HG03342 (cell line): ENCODE measurements at regions not wholly inside any gene's neighbourhood (a gene's known extent, or its start where the extent isn't known, plus 50 kb on each side); places are given as distances from the start of the nearest gene placed in this dataset.
"Not testable (repeated sequence)": the region's sequence is repeated elsewhere in the genome, so short reads cannot be mapped to it uniquely, and the experiment has no call there.

Source experiments
- ATAC-seq: cut with Tn5 transposase; IDR thresholded peaks from one replicate; pipeline ENCODE4 v1.9.1; 2021; ENCODE audit warnings: mild to moderate bottlenecking, moderate library complexity; ENCODE audit not compliant: unreplicated experiment

GRCh38 chr5:16304846-16305245 is 125.3 kb upstream of the MARCHF11 start:
- ATAC-seq, result no peak

GRCh38 chr5:16296946-16297345 is 117.4 kb upstream of the MARCHF11 start:
- no peak for ATAC-seq

DNA sequence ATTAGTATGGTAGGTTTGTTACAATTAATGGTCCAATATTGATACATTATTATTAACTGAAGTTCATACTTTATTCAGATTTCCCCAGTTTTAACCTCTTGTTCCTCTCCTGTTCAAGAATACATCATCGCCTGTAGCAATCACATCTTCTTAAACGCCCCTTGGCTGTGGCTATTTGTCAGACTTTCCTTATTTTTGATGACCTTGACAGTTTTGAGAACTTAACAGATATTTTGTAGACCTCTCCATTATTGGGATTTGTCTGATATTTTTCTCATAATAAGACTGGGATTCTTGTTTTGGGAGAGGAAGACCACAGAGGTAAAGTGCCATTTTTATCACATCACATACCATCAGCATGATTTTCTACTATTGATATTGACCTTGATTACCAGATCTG is 112.3 kb upstream of the MARCHF11 start:
- ATAC-seq, result no peak

DNA sequence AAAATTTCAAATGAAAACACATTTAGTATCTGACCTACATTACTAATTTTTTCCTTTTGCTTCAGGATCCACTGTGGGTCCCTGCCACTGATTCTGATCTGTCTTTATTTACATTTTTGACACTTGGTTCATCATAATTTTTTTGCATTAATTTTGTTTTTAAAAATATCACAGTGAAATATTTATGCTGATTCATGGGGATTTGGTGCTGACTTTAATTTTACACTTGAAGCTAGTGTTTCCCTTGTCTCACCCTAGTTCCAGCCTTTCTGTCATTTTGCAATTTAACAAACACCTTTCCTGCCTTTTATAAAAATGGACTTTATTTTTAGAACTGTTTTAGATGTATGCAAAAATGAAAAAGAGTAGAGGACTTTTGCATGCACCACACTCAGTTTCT is 111.9 kb upstream of the MARCHF11 start:
- no peak for ATAC-seq

- ATAC-seq, result no peak
Observed at GRCh38 chr5:16283791-16284190, 104.2 kb upstream of the MARCHF11 start.

DNA sequence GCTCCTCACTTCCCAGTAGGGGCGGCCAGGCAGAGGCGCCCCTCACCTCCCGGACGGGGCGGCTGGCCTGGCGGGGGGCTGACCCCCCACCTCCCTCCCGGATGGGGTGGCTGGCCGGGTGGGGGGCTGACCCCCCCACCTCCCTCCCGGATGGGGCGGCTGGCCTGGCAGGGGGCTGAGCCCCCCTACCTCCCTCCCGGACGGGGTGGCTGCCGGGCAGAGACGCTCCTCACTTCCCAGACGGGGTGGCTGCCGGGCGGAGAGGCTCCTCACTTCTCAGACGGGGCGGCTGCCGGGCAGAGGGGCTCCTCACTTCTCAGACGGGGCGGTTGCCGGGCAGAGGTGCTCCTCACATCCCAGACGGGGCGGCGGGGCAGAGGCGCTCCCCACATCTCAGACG is 97.3 kb upstream of the MARCHF11 start:
- not testable (repeated sequence) for ATAC-seq

DNA sequence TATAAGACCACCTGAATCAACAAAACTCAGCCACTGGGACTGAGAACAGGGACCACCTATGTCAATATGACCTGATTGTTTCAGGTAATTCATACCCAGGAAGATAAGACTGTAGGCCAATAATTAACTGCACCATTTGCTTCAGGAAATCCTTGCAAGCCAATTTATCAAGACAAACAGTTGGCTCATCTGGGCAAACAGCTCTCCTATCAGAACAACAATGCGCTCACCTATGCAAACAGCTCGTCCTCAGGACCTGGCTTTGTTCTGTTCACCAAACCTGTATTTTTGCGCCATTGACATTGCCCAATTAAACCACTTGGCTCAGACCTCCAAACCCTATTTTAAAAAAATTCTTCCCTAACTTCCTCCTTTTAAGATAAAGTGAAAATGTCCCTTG is 92.3 kb upstream of the MARCHF11 start:
- no peak for ATAC-seq

GRCh38 chr5:16265141-16265540 is 85.5 kb upstream of the MARCHF11 start:
- no peak for ATAC-seq

DNA sequence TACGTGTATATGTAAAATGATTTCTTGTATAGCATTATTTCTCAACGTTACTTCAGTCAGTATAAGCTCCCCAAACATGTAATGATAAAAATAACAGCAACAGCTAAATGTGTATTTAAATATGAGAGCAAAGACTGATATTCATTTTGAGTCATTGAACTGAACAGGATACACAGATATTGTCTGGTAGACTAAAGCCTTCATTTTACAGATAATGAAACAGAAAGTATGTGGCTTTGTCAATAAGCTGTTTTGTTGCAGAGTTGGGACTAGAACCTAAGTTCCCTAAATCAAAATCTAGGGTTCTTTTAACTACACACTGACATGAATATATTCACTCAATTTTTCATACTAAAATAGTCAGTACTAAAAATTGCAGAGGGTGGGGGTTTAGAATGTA is 80.4 kb upstream of the MARCHF11 start:
- ATAC-seq, result no peak

GRCh38 chr5:16253856-16254255 is 74.3 kb upstream of the MARCHF11 start:
- ATAC-seq, result no peak

DNA sequence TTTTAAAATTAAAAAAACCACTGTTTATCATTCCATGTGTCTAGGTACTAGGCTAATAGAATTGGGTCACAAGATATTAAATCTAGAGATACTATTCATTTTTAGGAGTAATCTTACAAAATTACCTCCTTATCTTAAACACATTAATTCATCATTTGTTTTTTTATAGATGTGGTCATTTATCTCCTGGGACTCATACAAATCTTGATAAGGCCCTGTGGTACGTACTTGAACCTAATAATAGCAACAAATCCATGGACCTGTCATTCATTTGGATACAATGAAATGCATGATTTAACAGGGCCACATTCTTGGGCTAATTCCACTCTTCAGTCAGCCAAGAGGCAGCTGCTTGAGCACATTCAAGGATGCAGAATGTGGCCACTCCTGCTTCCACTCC is 66.4 kb upstream of the MARCHF11 start:
- no peak for ATAC-seq

DNA sequence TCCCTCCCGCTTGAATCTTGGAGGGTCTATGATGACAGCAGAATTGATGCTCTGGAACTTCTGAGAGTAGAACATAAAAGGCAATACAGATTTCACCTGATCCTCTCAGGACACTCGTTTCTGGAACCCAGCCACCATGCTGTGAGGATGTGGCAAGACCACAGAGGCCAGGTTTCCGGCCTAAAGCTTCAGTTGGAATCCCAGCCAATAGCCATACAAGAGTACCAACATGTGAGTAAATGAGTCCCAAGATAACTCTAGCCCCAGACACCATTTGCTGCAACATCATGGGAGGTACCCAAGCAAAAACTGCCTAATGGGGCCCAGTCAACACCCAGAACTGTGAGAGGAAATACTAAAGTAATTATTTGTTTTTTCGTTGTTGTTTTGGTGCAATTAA is 65.7 kb upstream of the MARCHF11 start:
- ATAC-seq, result no peak

DNA sequence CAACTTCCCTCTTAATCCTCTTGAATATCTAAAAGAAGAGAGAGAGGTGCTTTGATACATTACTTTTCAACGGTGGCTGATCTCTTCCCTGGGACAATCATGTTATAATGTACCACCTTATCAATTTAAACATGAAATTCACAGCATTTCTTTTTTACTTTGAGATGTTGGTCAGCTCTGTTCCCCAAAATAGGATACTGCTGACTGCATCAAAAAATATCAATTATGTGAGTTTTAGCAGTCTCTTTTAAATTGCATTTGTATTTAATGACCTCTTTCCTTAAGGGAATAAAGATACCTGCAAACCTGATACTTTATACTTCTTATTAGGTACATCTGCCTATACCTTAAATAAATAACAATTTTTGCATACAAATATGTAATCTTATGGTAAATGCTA is 58.4 kb upstream of the MARCHF11 start:
- no peak for ATAC-seq

- ATAC-seq, result no peak
Observed at GRCh38 chr5:16234598-16234997, 55.0 kb upstream of the MARCHF11 start.

- no peak for ATAC-seq
Observed at GRCh38 chr5:16233730-16234129, 54.1 kb upstream of the MARCHF11 start.

GRCh38 chr5:16229357-16229940 is 49.9 kb upstream of the MARCHF11 start:
- no peak for ATAC-seq
